A549 (cell line): ENCODE measurements at regions not wholly inside any gene's neighbourhood (a gene's known extent, or its start where the extent isn't known, plus 50 kb on each side); places are given as distances from the start of the nearest gene placed in this dataset.

Experiments used
- ATAC-seq, 2 experiments: fragments of 200-7000 bp in 1 of 2; fragments of >200 bp in 1 of 2; cut with Nextera tagmentation in 1 of 2; cut with Tn5 transposase in 1 of 2; 3 replicates each; pipeline versions ENCODE4 v1.8.0 to v1.9.1; 2018 to 2020; ENCODE audit warnings: mild to moderate bottlenecking in 1 of 2, moderate library complexity in 1 of 2
- CTCF ChIA-PET: fragments of 300-600 bp; sonication (Branson Sonifier 250); formaldehyde crosslinking; extraction: SDS; loops from one replicate; lab custom pipeline; 2021; ENCODE audit warnings: antibody characterized with exemption, inconsistent platforms; lab: Yijun Ruan, JAX
- POLR2A ChIA-PET: fragments of 350-600 bp; formaldehyde crosslinking; extraction: SDS; loops from one replicate; lab custom pipeline; 2021; ENCODE audit warnings: antibody characterized with exemption, inconsistent platforms; lab: Yijun Ruan, JAX
- DNase-seq, 2 experiments: peaks; one replicate each; pipeline versions ENCODE4 v3.0.0 to v3.0.0-alpha.2; 2011 to 2016; ENCODE audit warnings: low read depth in 1 of 2, low spot score in 1 of 2
- FAIRE-seq: peaks from 2 replicates; lab custom pipeline; 2011; peaks lifted over from hg19 to GRCh38; lab: Jason Lieb, UNC
- H3K27ac ChIP-seq, 2 experiments: fragments of >200 bp; sonication (Bioruptor Twin); formaldehyde crosslinking; 3 replicates each; pipeline ENCODE4 v1.5.1; 2016 to 2017
- H3K4me1 ChIP-seq: fragments of >200 bp; sonication (Bioruptor Twin); formaldehyde crosslinking; 3 replicates; pipeline ENCODE4 v1.6.1; 2016
- H3K4me2 ChIP-seq: fragments of >200 bp; sonication (Bioruptor Twin); formaldehyde crosslinking; 3 replicates; pipeline ENCODE4 v1.6.1; 2016
- H3K4me3 ChIP-seq: fragments of >200 bp; sonication (Bioruptor Twin); formaldehyde crosslinking; 3 replicates; pipeline ENCODE4 v1.5.1; 2016
- H3K9me3 ChIP-seq: fragments of >200 bp; sonication (Bioruptor Twin); formaldehyde crosslinking; 3 replicates; pipeline ENCODE4 v1.6.1; 2016
- ESRRA ChIP-seq: fragments of 150-350 bp; IDR thresholded peaks from 2 replicates; pipeline ENCODE4 v1.6.1; 2014; ENCODE audit warnings: mild to moderate bottlenecking, low read length, borderline replicate concordance
- FOSL2 ChIP-seq, 2 experiments: fragments of 450-650 bp in 1 of 2; fragments of >200 bp in 1 of 2; sonication (Bioruptor Twin) in 1 of 2; formaldehyde crosslinking; IDR thresholded peaks; 2 replicates each; pipeline versions ENCODE4 v1.5.0 to v1.6.1; 2016 to 2020; ENCODE audit warnings: mild to moderate bottlenecking in 1 of 2, moderate library complexity in 1 of 2
- FOXS1 ChIP-seq: fragments of 250-450 bp; sonication (Bioruptor Pico); IDR thresholded peaks from 2 replicates; pipeline ENCODE4 v1.5.0; 2020; ENCODE audit warnings: mild to moderate bottlenecking, moderate library complexity
- HMGXB4 ChIP-seq: fragments of 250-450 bp; sonication (Bioruptor Pico); IDR thresholded peaks from 2 replicates; pipeline ENCODE4 v1.5.0; 2021; ENCODE audit warnings: mild to moderate bottlenecking, moderate library complexity, borderline replicate concordance
- HOXA7 ChIP-seq: fragments of 250-450 bp; sonication (Bioruptor Pico); IDR thresholded peaks from 2 replicates; pipeline ENCODE4 v1.5.0; 2020; ENCODE audit warnings: mild to moderate bottlenecking, moderate library complexity
- HOXB13 ChIP-seq: fragments of 250-450 bp; sonication (Bioruptor Pico); IDR thresholded peaks from 2 replicates; pipeline ENCODE4 v1.5.0; 2020; ENCODE audit warnings: low read depth, mild to moderate bottlenecking, moderate library complexity
- KDM1A ChIP-seq: fragments of 200-600 bp; sonication (generic); IDR thresholded peaks from 2 replicates; pipeline ENCODE4 v1.6.1; 2016; ENCODE audit warnings: low read depth, mild to moderate bottlenecking
- MAFK ChIP-seq: fragments of 450-650 bp; IDR thresholded peaks from 2 replicates; pipeline ENCODE4 v1.6.1; 2014; ENCODE audit not compliant: partially characterized antibody
- MAX ChIP-seq: IDR thresholded peaks from 2 replicates; pipeline ENCODE4 v1.6.1; 2012
- NPAS2 ChIP-seq: fragments of 250-450 bp; sonication (Bioruptor Pico); IDR thresholded peaks from 2 replicates; pipeline ENCODE4 v1.8.0; 2022; ENCODE audit warnings: mild to moderate bottlenecking, moderate library complexity, borderline replicate concordance
- NR3C1 ChIP-seq: fragments of >200 bp; sonication (Bioruptor Twin); formaldehyde crosslinking; IDR thresholded peaks from 3 replicates; pipeline ENCODE4 v1.6.1; 2017
- PBX3 ChIP-seq: IDR thresholded peaks from 2 replicates; pipeline ENCODE4 v1.6.1; 2012
- POLR2A ChIP-seq: IDR thresholded peaks from 2 replicates; pipeline ENCODE4 v1.6.1; 2012; ENCODE audit warnings: mild to moderate bottlenecking, low read length
- RAD21 ChIP-seq, 2 experiments: fragments of >200 bp in 1 of 2; sonication (Bioruptor Twin) in 1 of 2; formaldehyde crosslinking in 1 of 2; IDR thresholded peaks in 1 of 2; conservative IDR thresholded peaks in 1 of 2; 2 replicates in 1 of 2; 3 replicates in 1 of 2; pipeline ENCODE4 v1.6.1; 2012 to 2018; ENCODE audit warnings: inconsistent platforms in 1 of 2
- RARB ChIP-seq: fragments of 250-450 bp; sonication (Bioruptor Pico); IDR thresholded peaks from 2 replicates; pipeline ENCODE4 v1.8.0; 2021; ENCODE audit warnings: mild to moderate bottlenecking, moderate library complexity
- SMC3 ChIP-seq: fragments of >200 bp; sonication (Bioruptor Twin); formaldehyde crosslinking; IDR thresholded peaks from 3 replicates; pipeline ENCODE4 v1.6.1; 2018; ENCODE audit warnings: inconsistent platforms
- TFCP2L1 ChIP-seq: fragments of 250-450 bp; sonication (Bioruptor Pico); IDR thresholded peaks from 2 replicates; pipeline ENCODE4 v1.5.0; 2021; ENCODE audit warnings: mild to moderate bottlenecking
- TP53 ChIP-seq: fragments of 250-450 bp; sonication (Bioruptor Pico); IDR thresholded peaks from 2 replicates; pipeline ENCODE4 v1.5.0; 2021; ENCODE audit warnings: mild to moderate bottlenecking, moderate library complexity
- ZC3H11A ChIP-seq: fragments of 450-650 bp; IDR thresholded peaks from 2 replicates; pipeline ENCODE4 v1.6.1; 2014; ENCODE audit warnings: antibody characterized with exemption, mild to moderate bottlenecking
- ZNF302 ChIP-seq: fragments of 250-450 bp; sonication (Bioruptor Pico); IDR thresholded peaks from 2 replicates; pipeline ENCODE4 v1.9.0; 2021; ENCODE audit warnings: inconsistent platforms, mild to moderate bottlenecking, moderate library complexity
- WGBS: methylation state at CpG from one replicate; pipeline ENCODE4 v1.1.6; 2017; ENCODE audit errors: missing lambda C conversion rate; 5-methylcytosine and 5-hydroxymethylcytosine counted together
- TF ChIP-seq, protein P1 (sequence below): fragments of 250-450 bp; sonication (Bioruptor Pico); IDR thresholded peaks from 2 replicates; pipeline ENCODE4 v1.5.0; 2020; ENCODE audit warnings: low read depth, mild to moderate bottlenecking, moderate library complexity
- TF ChIP-seq, protein P2 (sequence below): fragments of 200-600 bp; sonication (generic); IDR thresholded peaks from 2 replicates; pipeline ENCODE4 v1.6.1; 2016; ENCODE audit warnings: antibody characterized with exemption, mild to moderate bottlenecking, moderate library complexity

- Histone ChIP-seq H3K27ac (no peak overlapping the region), H3K4me1 (no peaks in the 10 kb centered on the region), H3K4me2 (no peak overlapping the region), H3K4me3 (no peak overlapping the region), H3K9me3 (no peaks in the 10 kb centered on the region)
- TF ChIP-seq MAX (no peak), RAD21 (conservative IDR thresholded peaks at IDR 0.05 in 1 of 2, IDR thresholded peaks at IDR 0.05 in 1 of 2) (no peak), TFCP2L1 (no peak), ZNF302 (CRISPR knock-in tag) (no peak)
- ChIA-PET CTCF (no interaction called here), POLR2A (no interaction called here)
- 34% methylated on average over 8 of the region's 8 CpGs for WGBS
- DNase-seq = no peak
- no peak for ATAC-seq
- no peak for FAIRE-seq
These were observed 514.3 kb upstream of the ADARB2 start for GRCh38 chr10:2251631-2252030.

- Histone ChIP-seq H3K4me2 (no peak overlapping the region), H3K9me3 (no peaks in the 10 kb centered on the region), H3K4me3 (no peak overlapping the region), H3K4me1 (no peaks in the 10 kb centered on the region), H3K27ac (no peak overlapping the region)
- no peak for TF ChIP-seq MAFK
- no peak for TF ChIP-seq HOXA7 (CRISPR knock-in tag)
- no peak for TF ChIP-seq FOSL2 (IDR thresholded peaks at IDR 0.05)
- TF ChIP-seq FOSL2 (CRISPR knock-in tag; IDR thresholded peaks at IDR 0.05) = no peak
- TF ChIP-seq FOXS1 = no peak
- TF ChIP-seq, protein P1, sequence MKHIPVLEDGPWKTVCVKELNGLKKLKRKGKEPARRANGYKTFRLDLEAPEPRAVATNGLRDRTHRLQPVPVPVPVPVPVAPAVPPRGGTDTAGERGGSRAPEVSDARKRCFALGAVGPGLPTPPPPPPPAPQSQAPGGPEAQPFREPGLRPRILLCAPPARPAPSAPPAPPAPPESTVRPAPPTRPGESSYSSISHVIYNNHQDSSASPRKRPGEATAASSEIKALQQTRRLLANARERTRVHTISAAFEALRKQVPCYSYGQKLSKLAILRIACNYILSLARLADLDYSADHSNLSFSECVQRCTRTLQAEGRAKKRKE = no peak
- no peak for TF ChIP-seq POLR2A
- no peak for TF ChIP-seq KDM1A
- TF ChIP-seq ZNF302 (CRISPR knock-in tag) = no peak
- TF ChIP-seq HMGXB4 (CRISPR knock-in tag) = no peak
- TF ChIP-seq, protein P2, sequence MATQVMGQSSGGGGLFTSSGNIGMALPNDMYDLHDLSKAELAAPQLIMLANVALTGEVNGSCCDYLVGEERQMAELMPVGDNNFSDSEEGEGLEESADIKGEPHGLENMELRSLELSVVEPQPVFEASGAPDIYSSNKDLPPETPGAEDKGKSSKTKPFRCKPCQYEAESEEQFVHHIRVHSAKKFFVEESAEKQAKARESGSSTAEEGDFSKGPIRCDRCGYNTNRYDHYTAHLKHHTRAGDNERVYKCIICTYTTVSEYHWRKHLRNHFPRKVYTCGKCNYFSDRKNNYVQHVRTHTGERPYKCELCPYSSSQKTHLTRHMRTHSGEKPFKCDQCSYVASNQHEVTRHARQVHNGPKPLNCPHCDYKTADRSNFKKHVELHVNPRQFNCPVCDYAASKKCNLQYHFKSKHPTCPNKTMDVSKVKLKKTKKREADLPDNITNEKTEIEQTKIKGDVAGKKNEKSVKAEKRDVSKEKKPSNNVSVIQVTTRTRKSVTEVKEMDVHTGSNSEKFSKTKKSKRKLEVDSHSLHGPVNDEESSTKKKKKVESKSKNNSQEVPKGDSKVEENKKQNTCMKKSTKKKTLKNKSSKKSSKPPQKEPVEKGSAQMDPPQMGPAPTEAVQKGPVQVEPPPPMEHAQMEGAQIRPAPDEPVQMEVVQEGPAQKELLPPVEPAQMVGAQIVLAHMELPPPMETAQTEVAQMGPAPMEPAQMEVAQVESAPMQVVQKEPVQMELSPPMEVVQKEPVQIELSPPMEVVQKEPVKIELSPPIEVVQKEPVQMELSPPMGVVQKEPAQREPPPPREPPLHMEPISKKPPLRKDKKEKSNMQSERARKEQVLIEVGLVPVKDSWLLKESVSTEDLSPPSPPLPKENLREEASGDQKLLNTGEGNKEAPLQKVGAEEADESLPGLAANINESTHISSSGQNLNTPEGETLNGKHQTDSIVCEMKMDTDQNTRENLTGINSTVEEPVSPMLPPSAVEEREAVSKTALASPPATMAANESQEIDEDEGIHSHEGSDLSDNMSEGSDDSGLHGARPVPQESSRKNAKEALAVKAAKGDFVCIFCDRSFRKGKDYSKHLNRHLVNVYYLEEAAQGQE = no peak
- TF ChIP-seq TP53 (CRISPR knock-in tag) = no peak
- no peak for TF ChIP-seq RARB (CRISPR knock-in tag)
- TF ChIP-seq PBX3 = no peak
- ChIA-PET CTCF (no interaction called here), POLR2A (no interaction called here)
- FAIRE-seq = no peak
- WGBS = 5% methylated on average over 5 of the region's 5 CpGs
- DNase-seq = no peak
- no peak for ATAC-seq
These were observed 509.4 kb upstream of the ADARB2 start for GRCh38 chr10:2246747-2247146.

- FAIRE-seq = no peak
- 43% methylated on average over 5 of the region's 5 CpGs for WGBS
- TF ChIP-seq, protein P1 = no peak
- TF ChIP-seq, protein P2 = no peak
- TF ChIP-seq ZC3H11A = no peak
- no peak for TF ChIP-seq TFCP2L1
- no peak for TF ChIP-seq NPAS2 (CRISPR knock-in tag)
- no peak for TF ChIP-seq SMC3
- no peak for TF ChIP-seq FOXS1
- TF ChIP-seq NR3C1 = no peak
- TF ChIP-seq ESRRA = no peak
- no peak for TF ChIP-seq HOXB13 (CRISPR knock-in tag)
These were observed 508.3 kb upstream of the ADARB2 start for GRCh38 chr10:2245580-2245979.

More at GRCh38 chr10:2245580-2245979, 508.3 kb upstream of the ADARB2 start:
- Histone ChIP-seq H3K27ac (no peak overlapping the region), H3K4me2 (no peak overlapping the region), H3K4me3 (no peak overlapping the region), H3K4me1 (no peaks in the 10 kb centered on the region), H3K9me3 (no peaks in the 10 kb centered on the region)
- DNase-seq (no peak), ATAC-seq (no peak)
- POLR2A ChIA-PET = no interaction called here
- CTCF ChIA-PET = no interaction called here
